ENCODE measurements at regions not wholly inside any gene's neighbourhood (a gene's known extent, or its start where the extent isn't known, plus 50 kb on each side); places are given as distances from the start of the nearest gene placed in this dataset.
"Not testable (repeated sequence)": the region's sequence is repeated elsewhere in the genome, so short reads cannot be mapped to it uniquely, and the experiment has no call there.

DNA sequence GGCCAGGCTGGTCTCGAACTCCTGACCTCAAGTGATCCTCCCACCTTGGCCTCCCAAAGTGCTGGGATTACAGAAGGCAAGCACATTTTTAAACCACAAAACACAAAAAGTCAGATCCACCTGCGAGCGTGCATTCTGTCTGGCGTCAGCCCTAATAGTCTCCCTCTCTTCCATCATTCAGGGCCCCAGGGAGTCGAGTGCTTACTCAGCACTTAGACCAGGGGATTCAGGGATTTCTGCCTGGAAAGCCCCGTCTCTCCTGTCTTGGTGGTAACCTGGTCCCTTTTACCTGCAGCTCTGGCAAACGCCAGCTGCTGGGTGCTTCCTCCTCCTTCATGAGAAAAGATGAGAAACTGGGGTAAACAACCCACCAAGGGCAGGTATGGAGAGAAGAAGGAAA lies 443.1 kb downstream of the SOX9 start:
- no peak for DNase-seq

DNA sequence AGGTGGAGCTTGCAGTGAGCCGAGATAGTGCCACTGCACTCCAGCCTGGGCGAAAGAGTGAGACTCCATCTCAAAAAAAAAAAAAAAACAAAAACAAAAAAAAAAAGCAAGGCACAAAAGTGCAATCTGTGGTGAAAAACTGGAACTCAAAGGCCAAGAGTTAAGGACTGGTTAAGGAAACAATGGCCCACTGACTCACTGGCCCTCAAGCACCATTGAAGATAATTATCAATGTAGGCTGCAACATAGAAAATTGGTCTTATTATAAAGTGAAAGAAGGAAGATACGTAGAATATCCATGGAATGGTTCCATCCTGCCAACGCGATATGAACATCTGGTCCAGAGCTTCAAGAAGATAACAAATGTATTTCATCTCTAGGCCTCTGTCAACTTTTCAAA lies 444.2 kb downstream of the SOX9 start:
- DNase-seq, result no peak

DNA sequence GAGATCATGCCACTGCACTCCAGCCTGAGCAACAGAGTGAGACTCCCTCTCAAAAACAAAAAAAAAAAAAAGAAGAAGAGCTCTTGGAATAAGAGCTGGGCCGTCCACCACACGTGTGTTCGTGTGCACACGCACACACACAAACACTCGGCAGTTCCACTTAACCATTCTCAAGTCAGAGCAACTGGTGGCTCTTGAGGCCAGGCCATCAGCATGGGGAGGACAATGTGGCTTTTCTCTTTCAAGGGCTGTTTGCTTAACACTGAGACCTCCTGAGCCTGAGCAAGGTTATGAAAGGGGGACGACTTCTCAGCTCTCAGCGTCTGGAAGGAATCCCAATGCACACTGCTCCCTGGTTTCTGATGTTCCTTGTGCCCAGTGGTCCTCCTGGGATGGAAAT lies 444.9 kb downstream of the SOX9 start:
- peak; percentile 31 for DNase-seq

DNA sequence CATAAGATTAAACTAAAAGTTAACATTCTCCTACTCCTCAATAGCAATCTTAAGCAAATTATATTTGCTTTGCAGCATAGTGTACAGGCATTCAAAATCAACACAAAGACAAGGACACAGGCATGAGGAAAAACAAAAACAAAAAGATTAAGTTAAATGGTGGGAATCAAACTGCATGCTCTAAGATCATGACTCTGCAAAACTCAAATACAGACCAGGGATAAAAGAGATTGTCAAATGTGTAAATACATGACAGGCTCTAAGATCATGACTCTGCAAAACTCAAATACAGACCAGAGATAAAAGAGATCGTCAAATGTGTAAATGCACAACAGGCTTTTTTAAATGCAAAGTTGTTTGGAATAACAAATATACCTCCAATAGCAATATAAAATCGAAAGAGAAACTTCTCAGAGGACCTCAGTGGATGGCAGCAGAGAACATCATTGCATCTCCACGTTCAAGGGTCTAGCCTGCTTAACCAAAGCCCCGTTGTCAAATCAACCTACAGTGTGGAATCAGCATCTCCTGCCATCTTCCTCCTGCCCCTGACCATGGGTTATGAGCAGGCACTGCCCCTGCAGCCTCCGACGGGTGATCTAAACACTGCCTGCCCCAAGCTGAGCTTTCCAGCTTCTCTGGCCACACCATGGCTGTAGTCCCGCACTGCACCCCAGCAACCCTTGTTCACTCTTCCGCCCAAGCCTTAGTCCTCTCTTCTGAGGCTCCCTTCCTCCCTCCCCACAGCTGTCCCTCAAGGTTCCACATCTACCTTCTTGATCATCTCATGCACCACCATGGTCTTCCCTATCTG lies 446.1 kb downstream of the SOX9 start:
- no peak for DNase-seq

DNA sequence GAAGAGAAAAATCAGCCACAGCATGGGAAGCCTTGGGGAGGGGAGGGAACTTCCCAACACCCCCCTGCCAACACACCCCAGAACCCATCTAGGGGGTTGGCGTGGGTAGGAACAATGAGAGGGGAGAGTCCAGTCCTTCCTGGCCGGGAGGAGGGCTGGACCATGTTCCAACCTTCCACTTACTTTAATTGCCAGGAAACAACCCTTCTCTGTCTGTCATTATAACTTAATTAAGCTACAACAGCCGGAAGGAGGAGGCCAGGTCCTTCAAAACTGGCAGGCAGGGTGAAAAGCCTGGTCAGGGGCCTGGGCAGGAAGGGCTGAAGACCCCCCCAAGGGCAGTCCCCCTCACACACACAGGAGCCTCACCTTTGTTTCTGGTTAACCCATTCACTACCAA lies 447.0 kb downstream of the SOX9 start:
- no peak for DNase-seq

DNA sequence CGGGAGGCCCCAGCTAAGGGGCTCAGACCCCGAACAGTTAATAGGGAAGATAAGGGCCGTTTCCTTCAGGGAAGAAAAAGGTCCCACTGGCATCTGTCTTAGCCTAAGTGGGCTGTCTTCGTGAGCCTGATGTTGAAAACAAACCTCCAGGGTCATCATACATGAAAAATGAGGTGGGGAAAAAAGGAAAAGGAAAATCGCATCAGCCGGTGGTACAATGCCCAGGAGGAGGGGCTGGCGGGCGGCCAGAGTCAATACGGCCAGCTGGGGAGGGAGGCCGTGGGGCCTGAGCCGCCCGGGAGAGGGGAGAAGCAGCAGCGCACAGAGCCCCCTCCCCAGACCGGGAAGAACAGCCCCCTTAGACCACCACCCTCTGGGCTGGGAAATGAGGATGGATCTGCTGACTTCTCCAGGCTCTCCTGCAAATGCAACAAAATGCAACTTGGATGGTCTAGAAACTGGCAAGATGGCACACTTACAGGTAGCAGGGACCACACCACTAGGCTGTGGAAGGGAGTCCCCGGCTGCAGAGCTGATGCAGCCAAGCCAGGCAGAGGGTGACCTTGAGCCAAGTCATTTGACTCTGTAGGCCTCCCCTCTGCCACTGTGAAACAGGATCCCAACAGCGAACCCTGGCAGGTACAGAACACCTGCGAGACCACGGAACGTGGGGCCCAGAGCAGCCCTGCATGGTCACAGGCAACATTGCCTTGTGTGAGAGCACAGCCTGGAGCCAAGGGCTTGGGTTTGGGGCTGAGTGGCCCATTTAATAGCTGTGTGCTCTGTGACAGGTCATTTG lies 448.5 kb downstream of the SOX9 start:
- no peak for DNase-seq

DNA sequence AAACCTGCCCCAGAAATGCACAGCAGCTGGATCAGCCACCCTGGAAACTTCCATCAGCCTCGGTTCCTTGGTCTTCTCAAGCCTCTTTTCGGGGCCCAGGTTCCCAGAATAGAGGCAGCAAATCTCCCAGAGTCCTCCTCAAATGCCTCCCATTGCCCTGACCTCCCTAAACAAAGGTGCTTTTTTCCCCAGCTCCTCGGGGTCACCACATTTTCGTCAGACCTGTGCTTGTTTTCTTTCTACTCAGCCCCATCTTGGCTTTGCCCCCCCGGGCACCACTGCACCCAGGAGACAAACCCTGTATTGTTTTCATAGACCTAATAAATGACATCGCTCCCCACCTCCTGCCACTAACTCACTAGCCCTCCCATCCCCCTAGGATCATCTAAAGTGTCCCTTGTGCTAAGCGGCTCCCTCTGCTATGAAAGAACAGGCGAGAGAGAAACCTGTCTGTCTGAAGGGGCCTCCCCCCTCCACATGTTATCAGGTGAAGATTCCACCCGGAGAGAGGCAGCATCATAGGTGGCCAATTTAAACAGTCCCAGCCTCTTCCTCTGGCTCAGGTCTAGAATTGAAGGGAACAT lies 451.1 kb downstream of the SOX9 start:
- DNase-seq, result no peak

DNA sequence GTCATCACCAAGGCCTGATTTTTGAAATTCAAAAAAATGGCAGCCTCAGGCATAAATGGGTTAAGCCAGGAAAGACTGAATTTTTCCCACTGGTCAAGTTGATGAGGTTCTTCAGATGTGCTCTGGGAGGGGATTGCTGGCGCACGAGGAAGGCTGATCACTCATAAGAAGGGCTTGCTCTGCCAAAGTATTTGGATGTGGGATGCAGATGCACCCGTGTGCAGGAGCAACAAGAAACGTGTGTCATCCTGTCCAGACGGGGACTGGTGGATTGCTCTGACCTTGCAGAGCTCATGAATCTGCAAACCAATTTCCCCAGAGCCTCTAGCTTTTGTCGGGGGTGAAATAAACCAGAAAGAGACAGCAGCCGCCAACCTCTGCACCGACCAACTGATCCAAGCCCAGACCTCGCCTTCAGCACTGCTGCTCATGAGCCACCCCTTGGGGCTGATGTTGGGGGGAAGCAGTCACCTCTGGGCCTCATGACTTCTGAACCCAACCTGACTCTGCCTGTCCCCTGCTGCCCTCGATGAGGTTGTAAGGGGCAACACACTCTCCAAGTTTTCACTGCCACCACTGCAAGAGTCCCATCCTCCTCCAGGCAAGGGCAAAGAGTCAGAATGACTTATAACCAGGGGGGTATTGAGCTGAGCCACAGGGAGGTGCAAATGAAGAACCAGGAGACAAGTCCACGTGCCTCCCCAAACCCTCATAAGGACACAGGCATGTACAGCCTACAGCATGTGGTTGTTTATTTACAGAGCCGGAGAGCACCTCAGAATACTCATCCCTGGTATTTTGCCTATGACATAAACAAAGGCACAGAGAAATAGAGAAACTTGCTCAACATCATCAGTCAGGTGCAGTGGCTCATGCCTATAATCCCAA lies 452.0 kb downstream of the SOX9 start:
- DNase-seq, result no peak

DNA sequence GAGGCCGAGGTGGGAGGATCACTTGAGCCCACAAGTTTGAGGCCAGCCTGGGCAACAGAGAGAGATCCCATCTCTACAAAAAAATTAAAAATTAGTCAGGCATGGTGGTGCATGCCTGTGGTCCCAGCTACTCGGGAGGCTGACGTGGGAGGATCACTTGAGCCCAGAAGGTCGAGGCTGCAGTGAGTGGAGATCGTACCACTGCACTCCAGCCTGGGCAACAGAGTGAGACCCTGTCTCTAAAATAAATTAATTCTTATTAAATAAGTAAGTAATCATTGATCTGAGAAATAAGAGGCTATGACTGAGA lies 452.6 kb downstream of the SOX9 start:
- DNase-seq, result not testable (repeated sequence)

DNA sequence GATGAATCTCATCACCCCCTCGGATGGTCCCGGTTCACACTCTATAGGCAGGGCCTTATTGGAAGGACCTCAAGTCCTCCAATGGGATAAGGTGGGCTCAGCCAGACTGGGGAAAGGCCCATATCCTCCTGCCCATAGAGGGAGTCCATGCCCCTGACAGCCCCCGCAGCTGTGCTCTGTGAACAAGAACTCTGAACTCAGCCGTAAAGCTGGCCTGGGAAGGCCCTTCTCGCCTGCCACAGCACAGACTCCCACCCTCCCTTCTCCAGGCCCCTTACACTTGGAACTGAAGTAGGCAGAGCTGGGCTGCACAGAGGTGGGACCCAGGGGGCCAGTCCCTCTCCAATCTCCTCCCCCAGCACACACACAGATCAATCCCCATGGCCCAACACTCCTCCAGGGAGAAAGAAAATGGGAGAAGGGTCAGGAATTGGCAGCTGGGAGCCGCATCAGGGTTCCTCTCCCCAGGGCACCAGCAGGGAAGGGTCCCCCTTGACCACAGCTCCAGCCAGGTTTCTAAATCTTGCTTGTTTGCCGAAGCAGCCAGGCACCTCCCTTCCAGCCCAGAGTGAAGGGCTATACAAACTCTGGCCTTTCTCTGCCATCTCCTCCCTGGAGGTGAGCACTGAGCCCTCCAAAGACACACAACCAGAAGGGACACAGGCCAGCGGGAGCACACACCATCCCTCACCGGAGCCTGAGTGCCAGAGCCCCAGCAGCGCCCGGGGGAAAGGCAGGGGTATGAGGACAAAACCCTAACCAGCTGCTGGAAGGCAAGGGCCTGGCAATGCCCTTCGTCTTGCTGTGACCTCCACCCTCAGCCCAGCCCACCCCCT lies 454.1 kb downstream of the SOX9 start:
- DNase-seq, result no peak

DNA sequence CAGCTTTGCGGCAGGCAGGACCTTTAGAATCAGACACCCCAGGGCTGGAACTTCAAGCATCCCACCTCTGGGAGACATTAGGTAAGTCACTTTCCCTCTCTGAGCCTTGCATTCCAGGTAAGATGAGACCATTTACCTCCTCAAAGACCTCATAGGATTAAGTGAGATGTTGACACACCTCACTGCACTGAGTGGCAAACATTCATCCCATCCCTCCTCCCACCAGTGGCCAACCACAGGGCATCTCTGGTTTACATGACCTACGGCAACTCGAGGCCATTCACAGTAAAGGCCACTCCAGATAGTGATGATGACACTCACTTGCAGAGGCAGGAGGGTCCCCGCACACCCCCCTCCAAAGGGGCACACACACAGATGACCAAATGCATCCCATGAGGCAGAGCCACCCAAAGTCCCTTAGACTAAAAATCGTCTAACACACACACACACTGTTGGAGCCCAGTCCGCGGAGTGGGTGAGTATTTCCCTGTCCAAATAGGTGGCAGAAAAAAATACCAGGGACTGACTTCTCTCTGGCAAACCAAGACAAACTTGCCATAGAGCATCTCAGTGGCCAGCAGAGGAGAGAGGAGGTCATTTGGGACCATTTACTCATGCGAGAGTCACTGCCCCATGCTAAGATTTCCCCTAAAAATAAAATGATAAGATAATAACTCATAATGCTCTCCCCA lies 454.9 kb downstream of the SOX9 start:
- DNase-seq, result no peak

DNA sequence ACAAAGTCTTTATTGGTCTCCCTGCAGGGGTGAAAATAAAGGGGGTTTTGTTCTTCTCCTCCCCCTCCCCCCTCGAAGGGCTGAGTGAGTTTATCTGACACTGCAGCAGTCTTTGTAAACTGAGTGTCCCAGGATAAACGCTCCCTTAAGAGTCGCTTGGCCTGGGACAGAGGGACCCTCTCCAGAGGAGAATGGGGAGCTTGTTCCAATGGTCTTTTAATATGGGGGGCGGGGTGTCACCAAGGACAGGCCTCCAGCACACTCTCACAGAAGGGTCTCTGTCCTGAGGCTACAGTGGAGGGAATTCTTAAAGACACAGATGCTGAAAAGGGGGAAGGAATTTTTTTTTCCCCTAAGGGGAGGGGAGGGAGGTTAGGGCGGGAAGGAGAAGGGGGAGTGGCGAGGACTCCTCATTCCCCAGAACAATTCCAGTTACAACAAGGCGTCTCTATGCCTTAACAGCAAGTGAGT lies 455.5 kb downstream of the SOX9 start:
- no peak for DNase-seq

DNA sequence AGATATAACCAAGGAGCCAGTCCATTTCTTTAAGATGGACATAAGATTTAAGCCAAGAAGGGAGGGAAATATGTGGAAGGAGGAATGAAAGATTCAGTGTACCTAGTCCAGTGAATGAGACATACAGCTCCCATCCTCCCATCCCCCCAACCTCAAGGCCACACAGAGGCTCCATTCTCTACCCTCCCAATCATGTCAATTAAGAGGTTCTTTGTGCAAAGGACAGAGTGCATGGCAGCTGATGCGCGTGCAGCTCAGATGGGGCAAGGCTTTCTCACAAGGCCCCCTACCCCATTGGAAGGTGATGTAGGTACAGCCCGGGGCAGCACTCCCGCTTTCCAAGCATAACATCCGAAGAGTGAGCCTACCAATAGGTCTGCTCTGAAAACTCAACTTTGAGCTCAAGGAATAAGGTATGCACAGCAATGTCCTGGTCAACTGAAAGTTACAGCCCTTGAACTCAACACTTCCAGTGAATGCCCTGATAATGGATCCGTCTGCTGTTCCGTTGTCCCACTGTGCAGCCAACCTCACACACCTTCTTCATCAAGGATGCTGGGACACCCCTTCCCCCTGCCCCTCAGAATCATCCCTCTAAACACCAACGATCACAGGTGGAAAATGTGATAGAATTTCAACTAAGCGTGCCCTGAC lies 458.1 kb downstream of the SOX9 start:
- DNase-seq, result no peak

DNA sequence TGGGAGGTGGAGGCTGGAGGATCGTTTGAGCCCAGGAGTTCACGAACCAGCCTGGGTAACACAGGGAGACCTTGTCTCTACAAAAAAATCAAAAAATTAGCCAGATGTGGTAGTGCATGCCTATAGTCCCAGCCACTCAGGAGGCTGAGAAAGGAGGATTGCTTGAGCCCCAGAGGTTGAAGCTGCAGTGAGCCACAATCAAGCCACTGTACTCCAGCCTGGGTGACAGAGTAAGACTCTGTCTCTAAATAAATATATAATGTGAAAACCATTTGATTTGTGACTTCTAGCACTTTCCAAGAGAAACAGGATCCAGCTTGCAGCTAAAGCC lies 459.1 kb downstream of the SOX9 start:
- no peak for DNase-seq

DNA sequence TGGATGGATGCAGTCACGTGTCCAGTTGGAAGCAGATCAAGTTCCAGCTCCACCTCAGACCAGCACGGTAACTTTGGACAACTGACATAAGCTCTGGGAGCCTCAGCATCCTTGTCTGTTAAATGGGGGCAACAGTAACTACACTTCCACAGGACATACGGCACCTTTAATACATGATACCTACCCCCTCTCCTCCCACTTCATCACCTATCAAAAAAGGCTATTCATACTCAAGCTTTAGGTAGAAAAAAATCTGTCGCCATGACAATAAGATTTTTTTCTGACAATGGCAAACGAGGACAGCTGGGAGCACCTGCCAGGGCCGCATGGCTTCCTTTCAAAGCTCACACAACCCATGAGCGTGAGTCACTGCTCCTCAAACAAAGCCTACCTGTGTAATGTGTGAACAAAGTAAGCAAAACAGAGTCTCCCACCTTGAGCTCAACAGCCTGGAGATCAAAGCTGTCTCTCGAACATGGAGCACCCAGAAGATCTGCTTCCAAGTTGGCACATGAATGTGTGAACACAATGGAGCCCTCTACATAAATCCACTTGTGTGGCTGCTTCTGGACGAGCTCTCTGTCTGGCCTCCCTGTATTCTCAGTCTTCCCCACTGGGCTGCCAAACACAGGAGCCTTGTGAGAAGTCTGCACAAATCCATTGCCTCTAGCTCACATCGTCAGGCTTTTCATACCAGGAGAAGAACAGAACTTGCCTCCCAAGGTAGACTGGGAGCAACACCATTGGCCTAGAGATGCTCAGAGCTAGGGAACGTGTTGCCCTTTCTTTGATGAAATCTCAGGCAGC lies 459.7 kb downstream of the SOX9 start:
- DNase-seq, result peak; percentile 87

DNA sequence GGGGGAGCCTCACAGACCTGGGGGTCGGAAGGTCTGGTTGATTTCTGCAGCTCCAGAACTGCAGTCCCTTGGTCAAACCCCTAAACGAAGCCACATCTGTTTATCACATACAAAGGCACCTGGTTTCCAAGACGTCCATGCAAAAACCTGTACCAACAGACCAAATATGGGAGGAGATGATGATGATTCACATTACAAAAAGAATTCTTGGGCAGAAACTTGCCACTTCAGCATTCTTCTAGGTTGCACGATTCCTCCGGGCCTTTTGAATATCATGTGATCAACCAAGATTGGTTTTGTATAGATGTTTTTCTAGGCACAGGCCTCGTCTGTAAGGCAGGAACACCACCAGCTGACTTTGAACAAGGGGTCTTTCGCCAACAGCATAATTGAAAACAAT lies 466.3 kb downstream of the SOX9 start:
- DNase-seq, result no peak

DNA sequence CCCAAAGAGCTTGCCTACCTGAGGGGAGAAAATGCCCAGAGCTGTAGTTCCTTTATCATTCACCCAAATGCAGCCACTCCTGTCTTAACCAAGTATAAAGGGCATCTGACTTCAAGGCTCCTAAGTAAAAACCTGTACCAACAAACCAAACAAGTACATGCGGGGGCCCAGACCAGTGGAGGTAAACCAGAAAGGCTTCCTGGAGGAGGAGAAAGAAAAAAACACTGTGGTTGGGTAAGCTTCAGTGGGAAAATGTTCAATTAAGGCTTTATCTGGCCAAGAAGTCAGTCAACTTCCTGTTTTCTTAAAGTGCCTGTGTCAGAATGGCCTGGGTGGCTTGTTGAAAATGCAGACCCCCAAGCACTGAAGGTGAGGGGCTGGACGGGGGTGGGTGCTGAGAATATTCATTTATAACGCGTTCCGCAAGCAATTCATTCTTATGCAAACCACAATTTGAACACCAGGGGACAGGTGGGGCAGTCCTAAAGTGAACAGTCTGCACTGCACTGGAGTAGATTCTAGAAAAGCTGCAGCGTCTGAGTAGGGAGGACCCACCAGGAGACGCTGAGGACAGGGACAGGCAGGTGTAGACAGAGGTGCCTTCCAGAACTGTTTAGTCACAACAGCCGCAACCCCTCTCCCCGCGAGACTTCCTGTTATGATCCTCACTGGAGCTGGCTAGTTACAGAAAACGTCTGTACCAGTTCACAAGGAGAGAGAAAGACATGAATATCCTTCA lies 467.1 kb downstream of the SOX9 start:
- DNase-seq, result peak; percentile 76

DNA sequence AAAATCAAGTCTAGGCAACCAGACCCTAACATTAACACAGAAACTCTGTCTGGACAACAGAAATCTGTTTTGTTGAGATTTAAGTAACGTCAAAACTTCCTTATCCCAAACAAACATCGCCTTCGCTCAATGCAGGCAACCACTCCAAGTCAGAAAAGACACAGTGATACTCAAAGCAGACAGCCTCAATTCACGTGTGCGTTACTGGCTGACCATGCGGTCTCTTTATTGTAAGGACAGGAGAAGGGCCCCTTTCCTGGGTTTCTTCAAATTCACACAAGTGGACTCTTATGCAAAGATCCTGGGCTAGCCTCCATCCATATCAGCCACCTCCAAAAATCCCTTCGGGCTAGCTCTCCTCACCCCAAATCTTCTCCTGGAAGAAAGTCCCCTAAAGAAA lies 467.7 kb downstream of the SOX9 start:
- no peak for DNase-seq

DNA sequence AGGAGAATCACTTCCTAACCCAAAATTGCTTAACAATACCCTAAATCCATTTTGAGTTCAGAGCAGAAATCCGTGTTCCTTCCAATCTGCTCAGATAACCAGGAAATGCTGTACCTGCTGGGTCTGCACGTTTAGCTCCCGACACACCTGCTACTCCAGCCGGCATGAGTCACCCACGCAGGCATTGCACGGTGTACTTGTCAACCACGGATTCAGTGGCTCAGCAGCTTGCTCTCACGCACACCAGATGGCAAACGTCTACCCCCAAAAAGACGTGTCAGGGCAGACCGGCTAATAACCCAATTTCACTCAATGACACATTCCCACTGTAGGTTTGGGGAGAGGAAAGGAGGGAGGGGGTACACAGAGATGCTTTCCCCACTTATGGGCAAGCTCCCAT lies 468.1 kb downstream of the SOX9 start:
- peak; percentile 51 for DNase-seq

Data from NCI-H2029 treated with DMSO at 0.1 percent for 48 hours (cell line).